Mucosa of descending colon (tissue), 3 donors: ENCODE measurements at regions not wholly inside any gene's neighbourhood (a gene's known extent, or its start where the extent isn't known, plus 50 kb on each side); places are given as distances from the start of the nearest gene placed in this dataset.

Source experiments
- ATAC-seq: fragments of 200-7000 bp; cut with Tn5 transposase; one replicate; pipeline ENCODE4 v1.9.1; 2020; ENCODE audit warnings: mild to moderate bottlenecking, moderate library complexity
- DNase-seq, 3 donors: peaks; one replicate each; pipeline ENCODE4 v3.0.0-alpha.2; 2020
- H3K36me3 ChIP-seq: fragments of 200-600 bp; one replicate; pipeline ENCODE4 v1.8.0; 2021; ENCODE audit warnings: low read depth, mild to moderate bottlenecking
- H3K4me1 ChIP-seq: fragments of 200-600 bp; one replicate; pipeline ENCODE4 v1.8.0; 2021; ENCODE audit warnings: low read depth, mild to moderate bottlenecking
- H3K4me3 ChIP-seq: fragments of 200-600 bp; one replicate; pipeline ENCODE4 v1.8.0; 2021; ENCODE audit warnings: mild to moderate bottlenecking
- H3K9me3 ChIP-seq: fragments of 200-600 bp; one replicate; pipeline ENCODE4 v1.8.0; 2021; ENCODE audit warnings: mild to moderate bottlenecking
- intact Hi-C, 2 donors: fragments of 100-400 bp; cut with DNase I in 1 of 2; cut with micrococcal nuclease in 1 of 2; formaldehyde crosslinking; loops; one replicate each; pipeline versions ENCODE4 v1.11.0 to v1.11.1; 2022; cut with DNase I, micrococcal nuclease
- TF ChIP-seq, protein P1 (sequence below): fragments of 200-600 bp; IDR thresholded peaks from one replicate; pipeline ENCODE4 v1.8.0; 2022; ENCODE audit warnings: antibody characterized with exemption, mild to moderate bottlenecking
- donor health status: DM: no; HTN: no; CAD: no; lungs with moderate emphysema.
- donor health status: DM: no; HTN: no; CAD: no.
- donor health status: DM: no; HTN: yes; CAD: no.

DNA sequence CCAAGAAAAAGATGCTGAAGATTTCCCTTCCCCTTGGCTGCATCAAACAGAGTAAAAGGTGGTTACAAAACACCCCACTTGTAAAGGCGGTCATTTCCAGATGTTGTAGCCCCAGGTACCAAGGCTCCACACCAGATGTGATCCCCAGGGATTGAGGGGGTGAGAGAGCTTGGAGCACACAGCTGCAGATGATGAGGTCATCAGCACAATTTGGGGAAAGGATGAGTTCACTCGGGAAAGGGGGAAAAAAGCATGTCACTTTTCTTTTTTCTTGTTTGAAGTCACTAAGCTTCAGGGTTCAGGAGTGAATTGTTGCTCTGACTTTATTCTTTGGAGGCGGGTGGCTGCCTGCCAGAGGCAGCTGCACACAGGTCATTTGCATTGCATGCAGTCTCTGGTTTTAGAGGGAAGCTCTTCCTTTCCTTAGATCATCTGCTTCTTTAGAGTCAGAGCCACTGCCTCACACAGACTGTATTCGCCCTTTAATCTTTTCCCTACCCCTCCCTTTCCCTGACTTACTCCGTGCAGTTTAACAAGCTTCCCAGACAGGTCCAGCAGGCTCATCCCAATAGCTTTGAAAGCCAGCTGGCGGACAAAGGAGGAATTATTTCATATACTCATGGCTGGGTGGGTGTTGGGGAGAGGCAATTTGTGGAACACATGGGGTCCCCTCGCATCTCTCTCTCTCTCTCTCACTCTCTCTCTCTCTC is 409.3 kb upstream of the SLC24A2 start:
- Histone ChIP-seq H3K36me3 (no peaks in the 10 kb centered on the region), H3K4me3 (no peak overlapping the region), H3K9me3 (no peaks in the 10 kb centered on the region), H3K4me1 (no peaks in the 10 kb centered on the region)
- TF ChIP-seq, protein P1, sequence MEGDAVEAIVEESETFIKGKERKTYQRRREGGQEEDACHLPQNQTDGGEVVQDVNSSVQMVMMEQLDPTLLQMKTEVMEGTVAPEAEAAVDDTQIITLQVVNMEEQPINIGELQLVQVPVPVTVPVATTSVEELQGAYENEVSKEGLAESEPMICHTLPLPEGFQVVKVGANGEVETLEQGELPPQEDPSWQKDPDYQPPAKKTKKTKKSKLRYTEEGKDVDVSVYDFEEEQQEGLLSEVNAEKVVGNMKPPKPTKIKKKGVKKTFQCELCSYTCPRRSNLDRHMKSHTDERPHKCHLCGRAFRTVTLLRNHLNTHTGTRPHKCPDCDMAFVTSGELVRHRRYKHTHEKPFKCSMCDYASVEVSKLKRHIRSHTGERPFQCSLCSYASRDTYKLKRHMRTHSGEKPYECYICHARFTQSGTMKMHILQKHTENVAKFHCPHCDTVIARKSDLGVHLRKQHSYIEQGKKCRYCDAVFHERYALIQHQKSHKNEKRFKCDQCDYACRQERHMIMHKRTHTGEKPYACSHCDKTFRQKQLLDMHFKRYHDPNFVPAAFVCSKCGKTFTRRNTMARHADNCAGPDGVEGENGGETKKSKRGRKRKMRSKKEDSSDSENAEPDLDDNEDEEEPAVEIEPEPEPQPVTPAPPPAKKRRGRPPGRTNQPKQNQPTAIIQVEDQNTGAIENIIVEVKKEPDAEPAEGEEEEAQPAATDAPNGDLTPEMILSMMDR: no peak
- intact Hi-C loops: no loop called here
- peak in 2 of 3 donors; percentile 46 to 80 for DNase-seq
- peak; percentile 97 for ATAC-seq

GRCh38 chr9:20191228-20191840 is 402.5 kb upstream of the SLC24A2 start:
- DNase-seq: peak in 1 of 3 donors; percentile 7

GRCh38 chr9:20189871-20190270 is 401.0 kb upstream of the SLC24A2 start:
- DNase-seq: no peak
- Histone ChIP-seq H3K4me3 (no peak overlapping the region), H3K4me1 (no peaks in the 10 kb centered on the region), H3K9me3 (no peaks in the 10 kb centered on the region), H3K36me3 (no peaks in the 10 kb centered on the region)
- TF ChIP-seq, protein P1: no peak
- intact Hi-C loops: no loop called here
- ATAC-seq: no peak

More at GRCh38 chr9:20191228-20191840, 402.5 kb upstream of the SLC24A2 start:
- intact Hi-C loops: no loop called here
- Histone ChIP-seq H3K4me3 (no peak overlapping the region), H3K36me3 (no peaks in the 10 kb centered on the region), H3K4me1 (no peaks in the 10 kb centered on the region), H3K9me3 (no peaks in the 10 kb centered on the region)
- no peak for ATAC-seq
- TF ChIP-seq, protein P1: no peak

DNA sequence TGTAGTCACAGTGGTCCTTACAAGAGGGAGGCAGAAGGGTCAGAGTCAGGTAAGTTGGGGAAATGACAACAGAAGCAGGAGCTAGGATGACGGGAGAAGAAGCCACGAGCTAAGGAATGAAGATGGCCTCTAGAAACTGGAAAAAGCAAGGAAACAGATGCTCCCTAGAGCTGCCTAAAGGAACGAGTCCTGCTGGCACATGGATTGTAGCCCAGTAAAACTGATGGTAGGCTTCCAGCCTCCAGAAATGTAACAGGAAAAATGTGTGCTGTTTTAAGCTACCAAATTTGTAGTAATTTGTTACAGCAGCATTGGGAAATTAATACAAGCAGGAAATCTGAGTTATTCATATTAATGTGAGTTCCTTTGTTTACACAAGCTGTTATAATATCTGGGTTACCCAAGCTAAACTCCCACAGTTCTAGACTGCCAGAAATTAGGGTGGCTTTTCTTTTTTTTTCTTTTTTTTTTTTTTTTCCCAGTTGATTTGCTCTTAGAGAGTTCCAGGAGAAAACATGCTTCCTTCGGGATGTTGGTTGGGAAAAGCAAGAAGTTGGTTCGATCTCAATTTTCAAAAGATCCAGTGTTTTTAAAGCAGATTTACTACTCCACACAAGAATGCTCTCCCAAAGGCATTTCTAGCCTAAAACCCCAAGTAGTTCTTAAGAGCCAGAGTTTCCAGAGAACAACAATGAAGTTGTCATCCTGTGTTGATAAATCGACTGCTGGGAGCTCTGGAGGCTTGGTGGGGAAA is 400.0 kb upstream of the SLC24A2 start:
- TF ChIP-seq, protein P1: no peak
- no peak for DNase-seq
- Histone ChIP-seq H3K4me1 (no peaks in the 10 kb centered on the region), H3K4me3 (no peak overlapping the region), H3K36me3 (no peaks in the 10 kb centered on the region), H3K9me3 (no peaks in the 10 kb centered on the region)
- ATAC-seq: no peak
- intact Hi-C loops: no loop called here

- TF ChIP-seq, protein P1: no peak
- no peak for ATAC-seq
- Histone ChIP-seq H3K36me3 (no peaks in the 10 kb centered on the region), H3K4me1 (no peaks in the 10 kb centered on the region), H3K9me3 (no peaks in the 10 kb centered on the region), H3K4me3 (no peak overlapping the region)
- DNase-seq: no peak
- intact Hi-C loops: no loop called here
Measured at GRCh38 chr9:20187318-20187717, 398.5 kb upstream of the SLC24A2 start.
